SK-N-MC (cell line): ENCODE measurements at regions not wholly inside any gene's neighbourhood (a gene's known extent, or its start where the extent isn't known, plus 50 kb on each side); places are given as distances from the start of the nearest gene placed in this dataset.

Experiments
- EZH2 ChIP-seq: fragments of 200-600 bp; sonication (generic); IDR thresholded peaks from one replicate; pipeline ENCODE4 v1.6.1; 2017; ENCODE audit warnings: antibody characterized with exemption
- FOXP2 ChIP-seq: optimal IDR thresholded peaks from 2 replicates; pipeline ENCODE3; 2011; ENCODE audit warnings: mild to moderate bottlenecking, moderate library complexity; ENCODE audit not compliant: insufficient read depth; ENCODE audit errors: extremely low read length, control extremely low read depth
- POLR2AphosphoS5 ChIP-seq: IDR thresholded peaks from 2 replicates; pipeline ENCODE4 v1.6.1; 2012; ENCODE audit warnings: mild to moderate bottlenecking, low read depth, low read length, borderline replicate concordance

- TF ChIP-seq EZH2 (no peak), POLR2AphosphoS5 (no peak), FOXP2 (no peak)
Measured at GRCh38 chr15:101549647-101550046, 60.1 kb upstream of the PCSK6 start.
